ENCODE measurements at regions not wholly inside any gene's neighbourhood (a gene's known extent, or its start where the extent isn't known, plus 50 kb on each side); places are given as distances from the start of the nearest gene placed in this dataset.

DNA sequence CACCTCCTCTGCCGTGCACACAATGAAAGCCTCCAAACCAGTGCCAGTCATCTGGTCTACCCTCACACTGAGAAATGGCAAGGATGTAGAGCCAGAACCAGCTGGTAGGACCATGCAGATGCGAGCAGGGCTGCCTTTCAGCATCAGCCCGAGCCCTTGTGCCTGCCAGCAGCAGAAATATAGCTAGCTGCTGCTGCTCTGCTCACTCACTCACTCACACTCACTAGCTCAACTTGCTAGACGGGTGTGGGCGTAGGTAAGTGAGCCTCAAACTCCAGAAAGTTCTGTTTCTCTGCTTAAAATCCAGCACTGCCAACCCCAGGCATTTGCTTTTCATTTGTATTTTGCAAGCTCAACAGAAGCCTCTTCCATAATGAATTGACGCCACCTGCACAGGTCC, 114.0 kb downstream of the DRD1 start:
- Histone ChIP-seq H3K27ac (no peak overlapping the region), H3K27me3 (no peaks in the 10 kb centered on the region), H3K4me3 (no peak overlapping the region), H3K4me1 (no peaks in the 10 kb centered on the region), H3K9me3 (no peaks in the 10 kb centered on the region), H3K36me3 (no peaks in the 10 kb centered on the region)
- intact Hi-C loops (cut with DNase I): no loop called here
- DNase-seq: no peak
- no peak for ATAC-seq
- 70 to 84% (median 77%) methylated on average over 6 of the region's 6 CpGs for WGBS, 4 donors
- TF ChIP-seq POLR2A (IDR thresholded peaks at IDR 0.05): no peak
- TF ChIP-seq, protein P1, sequence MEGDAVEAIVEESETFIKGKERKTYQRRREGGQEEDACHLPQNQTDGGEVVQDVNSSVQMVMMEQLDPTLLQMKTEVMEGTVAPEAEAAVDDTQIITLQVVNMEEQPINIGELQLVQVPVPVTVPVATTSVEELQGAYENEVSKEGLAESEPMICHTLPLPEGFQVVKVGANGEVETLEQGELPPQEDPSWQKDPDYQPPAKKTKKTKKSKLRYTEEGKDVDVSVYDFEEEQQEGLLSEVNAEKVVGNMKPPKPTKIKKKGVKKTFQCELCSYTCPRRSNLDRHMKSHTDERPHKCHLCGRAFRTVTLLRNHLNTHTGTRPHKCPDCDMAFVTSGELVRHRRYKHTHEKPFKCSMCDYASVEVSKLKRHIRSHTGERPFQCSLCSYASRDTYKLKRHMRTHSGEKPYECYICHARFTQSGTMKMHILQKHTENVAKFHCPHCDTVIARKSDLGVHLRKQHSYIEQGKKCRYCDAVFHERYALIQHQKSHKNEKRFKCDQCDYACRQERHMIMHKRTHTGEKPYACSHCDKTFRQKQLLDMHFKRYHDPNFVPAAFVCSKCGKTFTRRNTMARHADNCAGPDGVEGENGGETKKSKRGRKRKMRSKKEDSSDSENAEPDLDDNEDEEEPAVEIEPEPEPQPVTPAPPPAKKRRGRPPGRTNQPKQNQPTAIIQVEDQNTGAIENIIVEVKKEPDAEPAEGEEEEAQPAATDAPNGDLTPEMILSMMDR (IDR thresholded peaks at IDR 0.05): no peak

DNA sequence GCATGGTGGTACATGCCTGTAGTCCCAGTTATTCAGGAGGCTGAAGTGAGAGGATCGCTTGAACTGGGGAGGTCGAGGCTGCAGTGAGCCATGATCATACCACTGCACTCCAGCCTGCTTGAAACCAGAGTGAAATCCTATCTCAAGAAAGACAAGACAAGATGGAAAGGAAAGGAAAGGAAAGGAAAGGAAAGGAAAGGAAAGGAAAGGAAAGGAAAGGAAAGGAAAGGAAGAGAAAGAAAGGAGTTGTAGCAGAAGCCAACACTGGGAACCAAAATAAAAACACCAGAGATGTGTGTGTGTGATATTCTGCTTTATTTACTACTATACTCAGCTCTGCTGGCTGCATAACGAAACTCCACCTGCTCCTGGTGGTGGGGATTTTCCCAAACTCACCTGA, 115.3 kb downstream of the DRD1 start:
- Histone ChIP-seq H3K27ac (no peak overlapping the region), H3K27me3 (peaks cover 0 to 7% (median 0%) of the 10 kb centered on the region in 9 donors), H3K9me3 (no peaks in the 10 kb centered on the region), H3K4me1 (no peaks in the 10 kb centered on the region), H3K4me3 (no peak overlapping the region), H3K36me3 (no peaks in the 10 kb centered on the region)
- 70 to 80% (median 72%) methylated on average over 3 of the region's 3 CpGs for WGBS, 4 donors
- DNase-seq: no peak
- no peak for TF ChIP-seq POLR2A (IDR thresholded peaks at IDR 0.05)
- TF ChIP-seq, protein P1 (IDR thresholded peaks at IDR 0.05): no peak
- no peak for ATAC-seq
- intact Hi-C loops (cut with DNase I): no loop called here

DNA sequence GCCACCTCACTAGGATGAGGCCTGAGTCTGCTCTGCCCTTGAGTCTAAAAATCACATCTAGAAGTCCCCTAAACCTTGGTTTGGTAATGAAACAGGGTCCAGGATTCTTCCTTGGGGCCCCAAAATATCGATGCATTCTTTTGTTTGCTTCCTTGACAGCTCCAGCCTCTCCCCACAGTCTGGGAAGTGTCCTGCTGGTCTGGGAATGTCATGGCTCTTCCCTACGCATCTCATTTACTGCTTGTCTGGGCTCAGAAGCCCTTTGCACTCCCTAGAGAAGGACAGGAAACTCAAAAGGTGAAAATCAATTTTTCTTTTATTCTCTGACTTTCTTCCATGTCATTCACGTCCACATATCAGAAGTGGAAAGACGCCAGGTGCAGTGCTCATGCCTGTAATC, 115.8 kb downstream of the DRD1 start:
- Histone ChIP-seq H3K27me3 (peaks cover 0 to 7% (median 0%) of the 10 kb centered on the region in 9 donors), H3K27ac (no peak overlapping the region), H3K9me3 (no peaks in the 10 kb centered on the region), H3K4me1 (no peaks in the 10 kb centered on the region), H3K36me3 (no peaks in the 10 kb centered on the region), H3K4me3 (no peak overlapping the region)
- TF ChIP-seq, protein P1 (IDR thresholded peaks at IDR 0.05): no peak
- no peak for TF ChIP-seq POLR2A (IDR thresholded peaks at IDR 0.05)
- WGBS, 4 donors: 52 to 73% (median 61%) methylated on average over 4 of the region's 4 CpGs
- ATAC-seq (no peak), DNase-seq (no peak)
- intact Hi-C loops (cut with DNase I): no loop called here

DNA sequence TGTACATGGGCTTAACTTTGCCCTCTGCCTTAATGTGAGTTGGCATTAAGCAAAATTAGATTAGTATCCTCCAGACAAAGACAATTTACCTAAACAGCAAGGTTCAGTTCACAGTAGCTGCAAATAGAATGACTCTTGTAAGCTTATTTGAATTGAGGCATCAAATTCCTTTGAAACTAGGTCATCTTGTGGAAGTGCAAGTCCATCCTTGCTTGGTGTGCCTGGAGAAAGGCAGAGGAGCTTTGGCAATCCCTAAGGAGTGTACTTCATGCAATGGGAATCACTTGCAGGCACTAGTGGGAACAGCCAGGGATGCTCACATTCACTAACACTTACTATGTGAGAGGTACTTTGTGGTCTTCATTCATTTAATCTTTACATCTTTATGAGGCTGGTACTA, 118.3 kb downstream of the DRD1 start:
- no peak for TF ChIP-seq POLR2A (IDR thresholded peaks at IDR 0.05)
- TF ChIP-seq, protein P1 (IDR thresholded peaks at IDR 0.05): no peak
- no peak overlapping the region for H3K27ac ChIP-seq
- intact Hi-C loops (cut with DNase I): no loop called here
- peaks cover 0 to 7% (median 0%) of the 10 kb centered on the region in 9 donors for H3K27me3 ChIP-seq
- ATAC-seq (no peak), DNase-seq (no peak)
- H3K4me1 ChIP-seq: no peaks in the 10 kb centered on the region
- H3K36me3 ChIP-seq: no peaks in the 10 kb centered on the region
- no peaks in the 10 kb centered on the region for H3K9me3 ChIP-seq
- no peak overlapping the region for H3K4me3 ChIP-seq

All from heart left ventricle (tissue), 16 donors.